ENCODE measurements at regions not wholly inside any gene's neighbourhood (a gene's known extent, or its start where the extent isn't known, plus 50 kb on each side); places are given as distances from the start of the nearest gene placed in this dataset.

GRCh38 chr10:78184851-78185692 lies 151.4 kb downstream of the RPS24 start:
- TF ChIP-seq EZH2 (IDR thresholded peaks at IDR 0.05; ENCODE audit: low read length, unreplicated experiment) (no peak), CTCF (conservative IDR thresholded peaks at IDR 0.05; ENCODE audit: low read depth, low read length) (no peak), EZH2phosphoT487 (IDR thresholded peaks at IDR 0.05; ENCODE audit: borderline replicate concordance, low read length) (no peak)

Measured in PC-3 (cell line).